ACC112 (cell line): ENCODE measurements at regions not wholly inside any gene's neighbourhood (a gene's known extent, or its start where the extent isn't known, plus 50 kb on each side); places are given as distances from the start of the nearest gene placed in this dataset.

Experiments used
- H2AFZ ChIP-seq: fragments of 200-600 bp; sonication (generic); one replicate; pipeline ENCODE4 v1.6.0; 2017; ENCODE audit warnings: antibody characterized with exemption, low read length; ENCODE audit not compliant: unreplicated experiment
- H3K27ac ChIP-seq: fragments of 200-600 bp; sonication (generic); 2 replicates; pipeline ENCODE4 v1.5.1; 2014; ENCODE audit warnings: low read depth, mild to moderate bottlenecking, antibody characterized with exemption, low read length, moderate library complexity
- H3K27me3 ChIP-seq: fragments of 200-600 bp; sonication (generic); 2 replicates; pipeline ENCODE4 v1.6.1; 2014; ENCODE audit warnings: mild to moderate bottlenecking, antibody characterized with exemption, low read length, moderate library complexity, mixed read lengths; ENCODE audit not compliant: insufficient read depth
- H3K36me3 ChIP-seq: fragments of 200-600 bp; sonication (generic); 2 replicates; pipeline ENCODE4 v1.6.1; 2016; ENCODE audit warnings: mild to moderate bottlenecking, antibody characterized with exemption, low read length, moderate library complexity, mixed read lengths; ENCODE audit not compliant: insufficient read depth
- H3K4me1 ChIP-seq: fragments of 200-600 bp; sonication (generic); one replicate; pipeline ENCODE4 v1.6.1; 2016; ENCODE audit warnings: low read length, mixed read lengths; ENCODE audit not compliant: insufficient read depth, unreplicated experiment, control insufficient read depth
- H3K4me3 ChIP-seq: fragments of 200-600 bp; sonication (generic); 2 replicates; pipeline ENCODE4 v1.5.1; 2014; ENCODE audit warnings: mild to moderate bottlenecking, low read depth, low read length
- H3K79me2 ChIP-seq: fragments of 200-600 bp; sonication (generic); one replicate; pipeline ENCODE4 v1.6.0; 2016; ENCODE audit warnings: low read length; ENCODE audit not compliant: control insufficient read depth, unreplicated experiment, insufficient read depth

GRCh38 chr18:24561369-24561965, 101.0 kb downstream of the HRH4 start:
- H2AFZ ChIP-seq, result no peak overlapping the region
- no peaks in the 10 kb centered on the region for H3K79me2 ChIP-seq
- no peaks in the 10 kb centered on the region for H3K36me3 ChIP-seq
- no peaks in the 10 kb centered on the region for H3K4me1 ChIP-seq
- H3K27ac ChIP-seq, result no peak overlapping the region
- H3K4me3 ChIP-seq, result no peak overlapping the region
- peaks cover 65% of the 10 kb centered on the region for H3K27me3 ChIP-seq

DNA sequence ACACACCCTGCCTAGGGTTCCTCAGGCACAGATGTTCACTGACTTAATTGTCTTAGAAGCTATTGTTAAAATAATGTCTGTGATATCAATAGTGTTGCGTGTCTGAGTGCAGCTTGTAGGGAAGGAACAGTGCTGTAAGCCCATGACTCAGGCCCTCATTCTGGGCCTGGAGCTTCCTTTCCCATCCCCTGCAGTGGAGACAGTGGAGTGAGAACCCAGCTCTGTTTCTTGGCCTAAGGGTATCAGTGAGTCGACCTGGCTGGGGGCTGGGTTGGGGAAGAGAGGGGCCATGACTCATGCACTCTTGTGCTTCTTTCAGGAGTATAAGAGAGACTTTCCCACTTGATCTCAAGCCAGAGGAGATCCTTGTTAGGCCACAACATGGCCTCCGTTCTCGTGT, 106.8 kb downstream of the HRH4 start:
- no peak overlapping the region for H3K27ac ChIP-seq
- H3K27me3 ChIP-seq, result peaks cover 24% of the 10 kb centered on the region
- H3K36me3 ChIP-seq, result no peaks in the 10 kb centered on the region
- no peak overlapping the region for H3K4me3 ChIP-seq
- no peak overlapping the region for H2AFZ ChIP-seq
- no peaks in the 10 kb centered on the region for H3K4me1 ChIP-seq
- no peaks in the 10 kb centered on the region for H3K79me2 ChIP-seq

GRCh38 chr18:24570716-24571115, 110.3 kb downstream of the HRH4 start:
- no peak overlapping the region for H2AFZ ChIP-seq
- H3K27me3 ChIP-seq, result 0 out of 2 replicates have a peak, but pooled peaks cover 6% of the 10 kb centered on the region
- no peaks in the 10 kb centered on the region for H3K4me1 ChIP-seq
- H3K79me2 ChIP-seq, result no peaks in the 10 kb centered on the region
- H3K27ac ChIP-seq, result no peak overlapping the region
- H3K4me3 ChIP-seq, result no peak overlapping the region
- no peaks in the 10 kb centered on the region for H3K36me3 ChIP-seq

DNA sequence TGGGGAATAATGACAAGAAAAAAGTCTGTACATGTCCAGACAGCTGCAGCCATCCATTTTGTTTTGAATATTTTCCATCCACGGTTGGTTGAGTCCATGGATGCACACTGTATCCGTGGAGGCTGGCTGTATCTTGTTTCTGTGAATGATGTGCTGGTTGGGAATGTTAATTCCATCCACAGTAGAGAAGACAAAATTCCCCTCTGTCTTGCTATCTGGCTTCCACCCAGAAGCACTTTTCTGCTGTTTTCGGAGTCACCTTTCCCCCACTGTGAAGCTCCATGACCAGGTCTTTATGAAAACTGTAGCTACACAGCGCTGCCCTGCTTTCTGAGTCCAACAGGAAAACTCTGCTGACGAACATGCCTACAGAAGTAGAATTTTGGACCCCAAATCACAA, 122.3 kb downstream of the HRH4 start:
- no peak overlapping the region for H2AFZ ChIP-seq
- H3K36me3 ChIP-seq, result no peaks in the 10 kb centered on the region
- H3K4me3 ChIP-seq, result no peak overlapping the region
- no peaks in the 10 kb centered on the region for H3K4me1 ChIP-seq
- H3K27me3 ChIP-seq, result peaks cover 77% of the 10 kb centered on the region
- no peak overlapping the region for H3K27ac ChIP-seq
- no peaks in the 10 kb centered on the region for H3K79me2 ChIP-seq

- H3K27me3 ChIP-seq, result peaks cover 68% of the 10 kb centered on the region
- H3K27ac ChIP-seq, result no peak overlapping the region
- H3K36me3 ChIP-seq, result no peaks in the 10 kb centered on the region
- H3K4me1 ChIP-seq, result no peaks in the 10 kb centered on the region
- no peaks in the 10 kb centered on the region for H3K79me2 ChIP-seq
- no peak overlapping the region for H3K4me3 ChIP-seq
- H2AFZ ChIP-seq, result no peak overlapping the region
These were observed 123.8 kb downstream of the HRH4 start for GRCh38 chr18:24584205-24584604.

GRCh38 chr18:24584813-24585212, 124.4 kb downstream of the HRH4 start:
- peaks cover 62% of the 10 kb centered on the region for H3K27me3 ChIP-seq
- no peak overlapping the region for H3K4me3 ChIP-seq
- no peak overlapping the region for H3K27ac ChIP-seq
- no peak overlapping the region for H2AFZ ChIP-seq
- no peaks in the 10 kb centered on the region for H3K79me2 ChIP-seq
- H3K4me1 ChIP-seq, result no peaks in the 10 kb centered on the region
- no peaks in the 10 kb centered on the region for H3K36me3 ChIP-seq

GRCh38 chr18:24585996-24586566, 125.6 kb downstream of the HRH4 start:
- no peaks in the 10 kb centered on the region for H3K79me2 ChIP-seq
- H3K36me3 ChIP-seq, result no peaks in the 10 kb centered on the region
- no peak overlapping the region for H3K4me3 ChIP-seq
- H3K27me3 ChIP-seq, result peaks cover 56% of the 10 kb centered on the region
- no peak overlapping the region for H2AFZ ChIP-seq
- no peak overlapping the region for H3K27ac ChIP-seq
- H3K4me1 ChIP-seq, result no peaks in the 10 kb centered on the region

DNA sequence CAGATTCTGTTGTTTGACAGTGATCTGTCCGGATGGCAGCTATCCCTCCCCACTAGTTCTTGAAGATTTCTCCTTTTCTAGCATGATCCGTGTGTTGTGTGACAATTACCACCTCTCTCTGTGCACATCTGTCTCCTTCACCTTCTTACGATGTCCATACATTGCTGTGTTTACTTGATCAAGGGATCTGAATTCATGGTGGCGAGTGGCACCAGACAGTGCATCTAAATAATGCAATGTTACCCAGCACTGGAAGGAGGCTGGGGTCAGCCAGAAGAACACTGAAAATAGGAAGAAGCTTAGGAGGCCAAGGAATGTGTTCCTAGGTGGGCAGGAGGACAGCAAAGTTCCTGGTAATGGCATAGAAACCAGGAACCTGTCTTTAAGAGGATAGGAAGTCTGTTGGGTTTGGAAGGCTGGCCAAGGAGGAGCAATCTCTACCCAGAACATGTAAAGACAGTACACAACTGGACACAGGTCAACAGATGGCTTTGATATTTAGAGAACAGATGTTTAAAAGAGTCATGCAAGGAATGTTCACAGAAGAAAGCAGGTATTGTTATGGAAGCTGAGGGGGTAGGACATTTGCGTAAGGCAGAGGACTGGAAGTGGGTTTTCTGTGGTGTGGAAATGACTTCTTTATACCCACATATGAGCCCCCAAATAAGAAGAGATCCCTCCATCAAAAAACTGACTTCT, 126.4 kb downstream of the HRH4 start:
- peak overlapping the region; percentile 25 for H2AFZ ChIP-seq
- no peaks in the 10 kb centered on the region for H3K4me1 ChIP-seq
- no peaks in the 10 kb centered on the region for H3K36me3 ChIP-seq
- no peaks in the 10 kb centered on the region for H3K79me2 ChIP-seq
- no peak overlapping the region for H3K4me3 ChIP-seq
- peaks cover 53% of the 10 kb centered on the region for H3K27me3 ChIP-seq
- H3K27ac ChIP-seq, result no peak overlapping the region

DNA sequence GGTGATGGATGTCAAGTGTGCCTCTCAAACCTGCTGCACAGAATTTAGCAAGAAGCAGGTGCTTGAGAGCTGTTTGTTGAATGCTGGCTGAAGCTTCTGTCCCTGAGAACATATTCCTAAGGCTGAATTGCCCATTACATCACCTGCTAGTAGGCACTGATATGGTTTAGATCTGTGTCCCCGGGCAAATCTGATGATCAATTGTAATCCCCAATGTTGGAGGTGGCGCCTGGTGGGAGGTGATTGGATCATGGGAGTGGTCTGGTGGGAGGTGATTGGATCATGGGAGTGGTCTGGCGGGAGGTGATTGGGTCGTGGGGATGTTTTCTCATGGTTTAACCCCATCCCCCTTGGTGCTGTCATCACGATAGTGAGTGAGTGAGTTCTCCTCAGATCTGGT, 128.0 kb downstream of the HRH4 start:
- H3K27ac ChIP-seq, result no peak overlapping the region
- no peaks in the 10 kb centered on the region for H3K4me1 ChIP-seq
- no peak overlapping the region for H3K4me3 ChIP-seq
- no peaks in the 10 kb centered on the region for H3K36me3 ChIP-seq
- peaks cover 42% of the 10 kb centered on the region for H3K27me3 ChIP-seq
- no peaks in the 10 kb centered on the region for H3K79me2 ChIP-seq
- no peak overlapping the region for H2AFZ ChIP-seq

DNA sequence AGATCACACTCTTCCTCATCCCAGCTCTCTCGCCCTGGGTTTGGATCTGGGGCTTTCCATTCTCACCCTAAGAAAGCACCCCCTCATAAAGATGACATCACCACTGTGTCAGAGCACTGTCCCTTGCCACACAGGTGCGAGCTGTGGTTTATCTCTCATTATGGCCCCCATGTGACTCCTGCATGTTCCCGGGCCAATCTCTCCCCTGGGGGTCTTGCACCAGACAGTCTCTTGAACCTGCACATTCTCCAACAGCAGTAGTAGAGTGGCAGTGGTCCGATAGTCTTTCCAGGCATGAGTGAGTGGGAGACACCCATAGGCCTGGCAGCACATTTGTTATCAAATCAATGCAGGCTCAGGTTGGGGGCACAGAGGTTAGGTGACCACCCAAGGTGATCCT, 130.5 kb downstream of the HRH4 start:
- no peaks in the 10 kb centered on the region for H3K36me3 ChIP-seq
- H3K4me3 ChIP-seq, result no peak overlapping the region
- no peaks in the 10 kb centered on the region for H3K79me2 ChIP-seq
- H3K4me1 ChIP-seq, result no peaks in the 10 kb centered on the region
- no peak overlapping the region for H2AFZ ChIP-seq
- H3K27ac ChIP-seq, result no peak overlapping the region
- peaks cover 27% of the 10 kb centered on the region for H3K27me3 ChIP-seq

DNA sequence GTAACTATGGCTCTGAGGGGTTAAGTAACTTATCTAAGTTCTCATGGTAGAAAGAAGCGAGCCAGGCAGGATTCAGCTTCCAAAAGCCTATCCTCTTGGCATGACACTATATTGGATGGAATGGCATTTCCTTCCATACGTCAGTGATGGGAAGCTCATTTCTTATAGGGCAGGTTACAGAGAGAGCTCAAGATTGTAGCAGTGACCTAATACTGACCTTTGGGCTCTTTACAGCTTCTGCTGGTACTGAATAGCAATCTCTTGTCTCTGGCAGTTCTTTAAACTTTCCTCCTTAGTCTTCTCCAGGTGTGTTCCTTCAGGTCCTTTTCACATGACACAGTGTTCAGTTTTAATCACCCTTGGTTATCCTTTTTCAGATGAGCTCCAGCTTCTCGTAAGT, 133.0 kb downstream of the HRH4 start:
- no peaks in the 10 kb centered on the region for H3K36me3 ChIP-seq
- H3K4me3 ChIP-seq, result no peak overlapping the region
- peaks cover 30% of the 10 kb centered on the region for H3K27me3 ChIP-seq

More for the DNA sequence above, 133.0 kb downstream of the HRH4 start:
- Histone ChIP-seq H3K27ac (no peak overlapping the region), H2AFZ (no peak overlapping the region), H3K79me2 (no peaks in the 10 kb centered on the region), H3K4me1 (no peaks in the 10 kb centered on the region)
